ENCODE measurements at regions not wholly inside any gene's neighbourhood (a gene's known extent, or its start where the extent isn't known, plus 50 kb on each side); places are given as distances from the start of the nearest gene placed in this dataset.

GRCh38 chr20:9919271-9920014 is 80.6 kb upstream of the PAK5 start:
- DNase-seq (ENCODE audit: low spot score) = no peak

- DNase-seq (ENCODE audit: low spot score) = no peak
These were observed 79.5 kb upstream of the PAK5 start for GRCh38 chr20:9918348-9918747.

DNA sequence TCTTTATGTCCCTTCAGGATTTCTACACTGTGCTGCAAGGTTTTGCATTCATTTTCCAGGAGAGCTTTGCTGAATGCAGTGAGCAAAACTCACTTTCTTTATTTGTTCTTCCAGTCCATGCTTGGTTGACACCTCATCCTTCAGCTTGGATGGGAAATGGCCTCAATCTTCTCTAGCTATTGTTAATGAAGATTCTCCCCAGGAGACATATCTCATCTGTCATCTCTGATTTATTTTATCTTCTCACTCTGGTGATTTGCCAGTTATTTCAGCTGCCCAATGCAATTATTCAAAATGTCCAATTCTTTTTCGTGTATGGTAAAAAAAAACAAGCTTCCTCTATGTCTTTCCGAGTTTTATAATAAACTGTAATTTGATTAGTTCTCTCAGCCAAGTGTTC is 77.9 kb upstream of the PAK5 start:
- DNase-seq (ENCODE audit: low spot score) = no peak

DNA sequence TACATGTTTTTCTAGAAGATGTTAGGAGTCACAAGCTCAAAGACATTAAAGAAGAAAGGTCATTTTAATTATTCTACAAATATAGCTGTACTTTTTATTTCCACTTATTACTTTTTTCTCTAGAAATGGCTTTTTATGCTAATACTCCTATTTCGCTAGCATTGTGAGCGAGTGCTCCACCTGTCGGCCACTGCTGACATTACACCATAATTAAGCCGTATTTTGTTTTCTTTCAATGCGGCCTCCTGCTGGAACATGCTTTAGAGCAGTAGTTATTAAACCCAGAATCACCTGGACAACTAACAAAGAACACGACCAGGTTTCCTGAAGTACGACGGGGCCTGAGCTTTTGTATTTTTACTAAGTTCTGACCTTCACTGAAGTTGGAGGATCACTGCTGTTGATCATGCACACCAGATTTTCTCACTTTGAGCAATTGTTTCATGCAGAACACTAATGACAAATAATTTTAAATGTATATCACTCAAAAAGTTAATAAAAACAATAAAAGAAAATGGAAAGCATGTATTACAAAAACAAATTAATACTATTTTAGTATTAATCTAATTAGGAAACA is 74.1 kb upstream of the PAK5 start:
- peak; percentile 9 for DNase-seq (ENCODE audit: low spot score)

DNA sequence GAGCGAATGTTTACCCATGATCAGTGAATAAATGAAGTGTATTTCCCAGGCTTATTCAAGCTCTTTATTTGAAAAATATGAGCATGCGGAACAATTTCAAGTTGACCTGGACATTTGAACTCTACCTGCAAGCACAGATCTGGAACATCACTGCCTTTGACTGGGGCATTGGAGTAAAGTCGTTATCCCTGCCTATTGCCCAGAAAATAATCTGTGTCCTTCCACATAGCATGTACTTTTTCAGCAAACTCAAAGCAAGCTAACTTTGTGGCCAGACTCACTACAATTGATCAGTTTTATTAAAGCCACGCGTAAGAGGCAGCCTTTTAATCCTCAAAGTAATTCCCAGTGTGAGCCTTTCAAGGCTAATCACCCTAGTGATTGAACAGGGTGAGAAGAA is 73.4 kb upstream of the PAK5 start:
- no peak for DNase-seq (ENCODE audit: low spot score)

- no peak for DNase-seq (ENCODE audit: low spot score)
These were observed 72.6 kb upstream of the PAK5 start for GRCh38 chr20:9911519-9911918.

DNA sequence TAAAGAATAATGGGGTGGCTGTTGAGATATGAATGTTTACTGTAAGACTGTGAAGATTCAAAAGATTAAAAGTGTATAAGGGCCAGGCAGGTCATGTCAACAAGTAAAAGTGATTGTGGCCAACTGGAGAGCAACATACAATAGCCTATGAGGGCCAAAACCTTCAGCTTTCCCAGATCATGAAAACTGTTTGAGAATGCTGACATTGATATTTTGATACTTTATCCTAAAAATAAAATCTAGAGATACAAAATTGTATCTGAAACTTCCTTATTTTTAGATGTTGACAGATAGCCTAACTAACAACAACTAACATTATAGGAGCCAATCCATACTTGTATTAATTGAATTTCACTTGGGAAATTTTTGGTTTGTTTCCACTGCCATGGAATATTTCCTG is 70.3 kb upstream of the PAK5 start:
- no peak for DNase-seq (ENCODE audit: low spot score)

- no peak for DNase-seq (ENCODE audit: low spot score)
These were observed 64.3 kb upstream of the PAK5 start for GRCh38 chr20:9903048-9903655.

GRCh38 chr20:9889270-9889981 is 50.5 kb upstream of the PAK5 start:
- DNase-seq (ENCODE audit: low spot score) = no peak
